NOMO-1 treated with DMSO at 0.1 percent for 48 hours (cell line): ENCODE measurements at regions not wholly inside any gene's neighbourhood (a gene's known extent, or its start where the extent isn't known, plus 50 kb on each side); places are given as distances from the start of the nearest gene placed in this dataset.

Experiments used
- DNase-seq: peaks from one replicate; lab custom pipeline; 2025; ENCODE audit not compliant: unreplicated experiment; lab: John Stamatoyannopoulos, UW

DNA sequence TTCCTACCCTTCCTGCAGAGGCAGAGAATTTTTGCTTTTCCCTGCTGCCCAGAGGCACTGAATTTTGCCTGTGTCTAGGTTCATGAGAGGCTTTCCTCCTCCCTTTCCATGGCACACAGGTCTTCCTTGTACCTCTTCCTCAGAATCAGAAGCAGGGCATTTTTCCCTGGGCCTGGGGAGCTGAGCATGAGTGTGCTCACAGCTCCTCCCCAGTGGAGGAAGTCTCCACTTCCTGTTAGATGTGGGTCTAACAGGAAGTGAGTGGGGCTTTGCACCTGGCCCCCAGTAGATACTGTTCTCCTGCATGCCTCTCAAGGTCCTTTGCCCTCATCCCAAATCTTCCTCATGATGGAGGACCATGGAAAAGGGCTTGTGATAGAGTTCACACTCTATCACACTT, 297.2 kb upstream of the FIGN start:
- DNase-seq: no peak

DNA sequence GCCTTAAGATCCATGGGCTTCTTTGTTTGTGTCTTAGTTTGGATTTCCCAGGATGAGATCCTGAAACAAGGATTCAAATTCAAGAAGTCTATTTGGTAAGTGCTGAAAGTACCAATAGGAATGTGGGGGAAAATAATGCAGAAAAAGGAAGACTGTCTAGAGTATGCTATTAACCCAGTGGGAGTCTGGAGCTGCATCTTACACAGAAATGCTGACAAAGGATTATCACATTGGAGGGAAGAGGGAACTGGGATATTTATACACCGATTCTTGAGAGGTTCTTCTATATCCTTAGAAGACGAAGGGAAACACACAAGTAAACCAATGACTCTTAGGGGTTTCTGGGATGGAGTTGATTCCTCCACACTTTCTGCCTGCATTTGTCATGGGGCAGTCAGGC, 294.8 kb upstream of the FIGN start:
- no peak for DNase-seq

DNA sequence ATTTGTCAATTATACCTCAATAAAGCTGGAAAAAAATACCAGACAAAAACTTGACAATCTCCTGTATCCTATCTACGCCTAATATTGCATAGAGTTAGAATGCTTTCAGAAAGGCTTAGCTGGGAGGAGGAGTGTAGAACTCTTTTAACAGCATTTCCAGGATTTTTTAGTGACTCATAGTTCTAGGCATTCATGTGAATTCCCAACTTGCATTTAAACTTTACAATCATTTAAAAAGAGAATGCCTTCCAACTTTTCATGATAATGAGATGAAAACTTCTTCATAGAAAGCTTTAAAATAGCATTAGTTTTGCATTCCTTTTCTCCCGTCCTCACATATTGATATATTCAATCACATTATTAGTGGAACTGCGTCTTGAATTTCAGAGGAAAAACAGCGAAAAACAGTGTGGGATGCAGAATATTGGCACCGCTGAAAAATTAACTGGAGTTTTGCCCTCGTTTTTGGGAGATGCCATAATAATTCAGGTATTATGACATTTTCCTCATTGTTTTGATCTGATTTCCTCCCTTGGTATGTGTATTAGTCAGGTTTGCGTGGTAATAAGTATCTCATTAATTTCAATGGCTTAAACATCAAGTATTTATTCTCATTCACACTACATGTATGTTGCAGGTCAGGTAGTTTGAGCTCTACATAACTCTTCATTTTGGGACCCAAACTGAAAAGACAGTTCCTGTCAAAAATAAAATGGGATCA, 293.2 kb upstream of the FIGN start:
- DNase-seq: no peak

DNA sequence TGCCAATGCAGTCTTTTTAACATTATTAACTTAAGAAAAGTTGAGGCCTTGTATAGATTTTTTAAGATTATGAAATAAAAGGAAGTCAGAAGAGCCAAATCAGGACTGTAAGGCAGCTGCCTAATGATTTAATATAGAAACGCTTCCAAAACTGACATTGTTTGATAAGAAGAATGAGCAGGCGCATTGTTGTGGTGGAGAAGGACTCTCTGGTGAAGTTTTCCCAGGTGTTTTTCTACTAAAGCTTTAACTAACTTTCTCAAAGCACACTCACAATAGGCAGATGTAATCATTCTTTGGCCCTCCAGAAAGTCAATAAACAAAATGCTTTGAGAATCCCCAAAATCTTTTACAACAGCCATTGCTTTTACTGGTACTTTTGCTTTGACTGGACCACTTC, 288.6 kb upstream of the FIGN start:
- DNase-seq: no peak

DNA sequence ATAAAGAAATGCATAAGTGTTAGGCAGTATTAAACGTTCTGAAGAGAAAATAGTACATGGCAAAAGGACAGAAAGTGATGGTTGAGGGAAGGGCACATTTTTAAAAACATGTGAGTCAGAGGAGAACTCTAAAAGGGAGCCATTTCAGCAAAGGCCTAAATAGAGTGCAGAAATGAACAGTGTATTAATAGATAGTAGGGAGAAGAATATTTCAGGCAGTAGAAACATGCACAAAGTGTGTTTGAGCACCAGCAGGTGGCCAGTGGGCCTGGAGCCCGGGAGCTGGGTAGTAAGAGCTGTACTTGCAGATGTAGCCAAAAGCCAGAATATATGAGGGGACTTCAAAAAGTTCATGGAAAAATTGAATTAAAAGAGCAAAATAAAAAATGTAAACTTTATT, 288.1 kb upstream of the FIGN start:
- no peak for DNase-seq

DNA sequence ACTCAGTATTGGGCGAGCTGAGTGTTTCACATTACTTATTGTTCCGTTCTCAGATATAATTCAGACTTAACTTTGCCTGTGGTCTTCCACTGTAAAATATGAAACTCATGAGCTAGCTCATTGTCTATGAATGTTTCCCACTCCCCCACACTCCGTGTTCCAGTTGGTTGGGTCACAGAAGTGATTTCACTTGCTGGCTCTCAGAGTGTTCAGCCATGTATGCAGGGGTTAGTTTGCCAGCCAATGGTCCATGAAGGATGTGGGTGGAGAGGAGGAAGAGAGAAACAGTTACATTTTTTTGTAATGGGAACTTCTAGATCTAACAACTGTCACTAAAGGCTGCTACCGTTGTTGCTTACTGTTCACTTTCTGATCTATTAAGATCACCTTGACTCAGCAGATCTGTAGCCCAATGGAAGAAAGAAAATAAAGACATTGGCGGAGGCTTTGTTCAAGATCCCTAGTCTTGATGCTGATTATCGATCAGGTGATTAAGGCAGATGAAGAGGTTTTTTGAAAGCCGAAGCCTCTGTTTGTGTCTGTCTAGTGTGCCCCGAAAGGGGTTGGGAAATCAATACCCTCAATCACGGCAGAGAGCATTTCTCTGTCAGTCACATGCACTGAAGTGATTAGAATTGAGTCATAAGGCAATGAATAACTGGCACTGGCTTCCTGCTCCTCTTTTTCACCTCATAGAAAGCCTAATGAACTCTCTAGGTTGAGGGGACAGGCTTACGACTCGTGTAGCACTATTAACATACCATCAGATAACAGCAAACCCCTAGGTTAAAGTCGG, 279.7 kb upstream of the FIGN start:
- no peak for DNase-seq

DNA sequence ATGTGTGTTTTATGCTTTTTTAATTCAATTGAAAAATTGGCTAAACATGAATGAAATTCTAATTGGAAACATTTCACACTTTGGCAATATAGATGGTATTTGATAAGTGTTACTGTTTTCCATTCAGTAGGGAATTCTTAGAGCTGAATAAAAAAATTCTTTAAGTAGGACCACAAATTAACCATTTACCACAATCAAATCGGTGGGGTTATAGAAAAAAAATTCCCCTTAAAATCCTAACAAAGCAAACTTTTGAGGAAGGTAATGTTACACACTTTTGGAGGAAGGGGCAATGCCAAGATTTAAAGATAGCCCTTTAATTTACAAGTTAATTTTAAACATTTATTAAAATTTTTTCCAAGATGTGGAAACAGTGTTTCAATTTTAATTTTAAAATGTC, 279.0 kb upstream of the FIGN start:
- DNase-seq: no peak

DNA sequence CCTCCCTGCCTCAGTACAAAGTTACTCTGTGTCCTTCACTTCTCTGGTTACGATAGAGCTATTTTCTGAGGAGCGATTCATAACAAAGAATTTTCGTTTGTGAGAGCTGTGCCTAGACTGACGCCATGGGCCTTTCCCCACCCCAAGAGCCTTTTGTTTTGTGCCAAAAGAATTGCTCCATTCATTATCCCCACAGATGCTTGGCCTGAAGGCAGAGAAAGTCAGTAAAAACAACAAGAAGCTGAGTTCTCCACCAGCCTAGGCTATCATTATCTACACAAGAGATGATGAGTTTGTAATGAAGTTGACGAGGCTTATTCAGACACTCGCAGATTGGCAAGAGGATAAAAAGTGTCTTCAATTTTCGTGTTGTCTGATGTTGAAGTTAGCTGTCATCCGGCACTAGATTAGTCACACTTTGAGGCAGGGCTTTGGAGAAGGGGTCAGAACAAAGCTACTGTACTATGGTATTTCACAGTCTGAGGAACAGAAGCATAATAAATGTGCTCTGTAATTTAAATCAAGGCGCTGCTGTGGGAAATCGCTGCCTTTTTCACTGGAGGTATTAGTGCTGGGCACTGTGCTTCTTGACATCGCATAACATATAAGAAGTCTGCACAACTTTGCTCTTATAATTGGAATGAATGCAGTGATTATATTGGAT, 278.4 kb upstream of the FIGN start:
- DNase-seq: no peak

DNA sequence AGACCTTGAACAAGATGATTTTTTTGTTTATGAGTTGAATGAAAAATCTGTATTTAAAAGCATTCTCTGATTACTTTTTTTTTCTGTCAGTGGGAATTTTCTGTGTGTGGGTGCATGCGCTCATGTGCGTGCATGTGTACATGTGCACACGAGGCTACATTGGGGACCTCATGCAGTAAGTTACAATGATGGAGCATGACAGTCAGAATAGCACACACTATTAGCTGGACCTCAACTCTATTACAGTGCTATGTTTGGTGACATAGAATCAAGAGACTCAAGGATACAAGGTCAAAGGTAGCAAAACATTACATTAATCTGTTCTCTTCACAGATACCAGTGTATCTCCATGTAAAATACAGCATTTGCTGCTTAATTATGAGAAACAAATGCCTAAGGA, 276.8 kb upstream of the FIGN start:
- DNase-seq: no peak

DNA sequence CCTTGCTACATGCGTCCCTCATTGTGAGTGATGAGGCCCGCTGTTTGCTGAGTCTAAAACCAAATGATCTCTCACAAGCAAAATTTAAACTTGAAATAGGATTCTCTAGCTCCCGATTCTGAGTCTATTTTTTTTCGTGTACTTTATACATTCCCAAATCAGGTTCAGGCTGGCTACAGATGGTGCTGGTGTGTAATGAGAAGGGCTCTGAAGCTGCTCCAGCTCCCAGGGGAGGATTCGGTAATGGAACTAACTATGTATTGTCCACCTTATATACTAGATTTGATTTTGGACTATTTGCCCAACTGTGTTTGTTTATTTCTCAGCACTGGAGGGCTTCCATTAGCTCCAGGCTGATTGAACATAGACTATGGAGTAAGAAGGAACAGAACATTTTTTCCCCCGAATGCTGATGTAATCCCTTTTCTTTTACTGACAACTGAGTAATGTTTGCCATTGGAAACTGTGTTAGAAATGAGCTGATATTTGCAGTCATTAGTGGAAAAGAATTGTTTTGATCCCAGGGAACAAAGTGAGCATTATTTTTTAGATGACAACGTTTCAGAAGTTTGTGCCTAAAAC, 274.0 kb upstream of the FIGN start:
- no peak for DNase-seq

DNA sequence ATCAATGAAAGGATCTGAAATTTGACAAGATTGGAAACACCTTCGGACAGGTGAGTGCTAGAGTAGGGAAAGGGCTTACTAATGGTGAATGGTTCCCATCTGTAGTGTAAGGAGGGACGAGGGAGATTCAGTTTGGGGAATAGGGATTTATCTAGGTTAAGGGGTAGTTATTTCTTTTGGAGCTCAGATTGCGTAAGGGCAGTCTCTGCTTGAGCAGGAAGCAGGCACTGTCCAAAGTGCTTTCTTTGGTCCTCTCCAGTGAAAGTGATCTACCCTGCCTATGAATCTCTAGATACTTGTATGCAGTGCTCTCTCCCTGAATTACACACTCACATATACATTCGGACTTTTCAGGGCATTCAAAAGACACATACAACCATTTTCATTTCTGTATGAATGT, 272.9 kb upstream of the FIGN start:
- no peak for DNase-seq

DNA sequence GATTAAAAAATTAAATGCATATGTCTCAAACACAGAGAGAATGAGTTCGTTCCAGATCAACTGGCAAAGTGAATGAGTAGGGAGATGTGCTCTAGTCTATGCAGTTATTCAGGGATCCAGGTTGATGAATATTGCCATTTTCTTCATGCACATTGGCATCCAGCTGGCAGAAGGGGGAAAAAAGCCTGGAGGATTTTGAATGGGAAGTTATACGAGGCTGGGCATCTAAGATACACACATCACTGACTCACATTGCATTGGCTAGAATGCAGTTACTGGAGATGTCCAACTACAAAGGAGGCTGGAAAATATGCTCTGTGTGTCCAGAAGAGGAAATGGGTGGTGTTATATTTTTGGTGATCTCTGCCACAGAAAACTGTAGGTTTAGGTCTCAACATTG, 270.9 kb upstream of the FIGN start:
- no peak for DNase-seq

DNA sequence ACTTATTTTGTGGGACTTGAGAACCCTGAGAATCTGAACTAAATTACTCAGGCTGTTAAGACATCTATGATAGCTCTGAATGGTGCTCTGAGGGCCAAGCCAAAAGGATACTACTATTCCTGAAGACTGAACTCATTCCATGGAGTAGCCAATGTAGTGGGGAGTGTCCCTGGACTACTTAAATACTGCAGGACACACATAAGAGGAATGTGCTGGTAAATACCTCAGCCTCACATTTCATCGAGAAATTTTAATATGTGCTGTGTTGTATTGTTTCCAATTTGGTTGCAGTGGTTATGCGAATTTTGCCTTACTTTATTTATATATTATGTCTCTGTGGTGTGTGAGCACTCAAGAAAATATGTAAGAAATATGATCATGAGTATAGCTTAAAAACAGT, 264.4 kb upstream of the FIGN start:
- no peak for DNase-seq

DNA sequence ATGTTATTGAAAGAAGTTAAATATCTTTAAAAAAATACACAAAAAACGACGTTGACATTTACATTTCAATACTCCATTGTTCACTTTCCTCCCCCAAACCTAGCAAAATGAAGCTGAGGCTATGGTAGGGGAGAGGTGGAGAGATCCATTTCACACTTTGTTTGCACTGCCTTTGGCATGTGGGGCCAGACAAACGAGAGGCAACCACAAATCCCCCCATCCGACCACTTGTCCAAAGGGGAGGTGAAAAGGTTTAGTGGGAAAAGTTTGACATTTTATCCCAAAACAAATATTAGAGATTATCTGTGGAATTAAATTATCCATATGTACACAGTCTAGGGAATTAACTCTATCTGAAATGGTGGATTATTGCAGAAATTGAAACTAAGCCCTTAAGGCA, 261.7 kb upstream of the FIGN start:
- DNase-seq: no peak

DNA sequence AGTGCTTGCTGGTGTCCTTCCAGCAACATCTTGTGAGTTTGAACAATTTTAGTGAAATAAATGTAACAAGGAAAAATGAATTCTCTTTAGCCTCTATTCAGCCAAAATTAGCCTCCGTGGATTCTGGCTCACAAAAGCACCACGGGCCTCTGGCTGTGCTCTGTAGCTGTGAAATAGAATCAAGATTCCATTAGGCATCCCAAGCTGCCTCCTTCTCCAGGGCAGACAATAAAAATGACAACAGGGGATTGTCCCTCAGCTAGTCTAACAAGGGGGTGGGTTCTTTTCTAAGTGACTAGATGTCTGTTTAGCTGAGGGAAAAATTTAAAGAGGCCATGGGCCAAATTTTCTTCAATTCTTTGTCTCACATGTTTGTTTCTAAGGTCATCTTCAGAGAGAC, 254.7 kb upstream of the FIGN start:
- no peak for DNase-seq

DNA sequence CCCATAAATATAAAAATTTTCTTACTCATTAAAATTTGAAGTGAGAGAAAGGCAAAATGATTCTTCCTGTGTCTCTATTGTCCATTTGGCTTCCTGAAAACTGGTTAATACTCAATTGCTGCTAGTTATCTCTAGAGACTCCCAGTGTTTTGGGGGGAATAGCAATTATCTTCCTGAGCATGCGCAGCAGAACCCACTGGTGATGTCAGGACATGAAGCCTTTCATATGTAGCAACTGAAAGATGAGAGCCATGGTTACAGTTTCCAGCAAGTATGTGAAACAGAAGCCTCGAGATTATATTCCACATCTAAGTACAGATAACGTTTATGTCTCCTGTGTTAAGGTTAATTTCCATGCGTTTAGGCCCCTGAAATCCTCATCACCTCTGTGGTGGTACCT, 254.3 kb upstream of the FIGN start:
- no peak for DNase-seq

DNA sequence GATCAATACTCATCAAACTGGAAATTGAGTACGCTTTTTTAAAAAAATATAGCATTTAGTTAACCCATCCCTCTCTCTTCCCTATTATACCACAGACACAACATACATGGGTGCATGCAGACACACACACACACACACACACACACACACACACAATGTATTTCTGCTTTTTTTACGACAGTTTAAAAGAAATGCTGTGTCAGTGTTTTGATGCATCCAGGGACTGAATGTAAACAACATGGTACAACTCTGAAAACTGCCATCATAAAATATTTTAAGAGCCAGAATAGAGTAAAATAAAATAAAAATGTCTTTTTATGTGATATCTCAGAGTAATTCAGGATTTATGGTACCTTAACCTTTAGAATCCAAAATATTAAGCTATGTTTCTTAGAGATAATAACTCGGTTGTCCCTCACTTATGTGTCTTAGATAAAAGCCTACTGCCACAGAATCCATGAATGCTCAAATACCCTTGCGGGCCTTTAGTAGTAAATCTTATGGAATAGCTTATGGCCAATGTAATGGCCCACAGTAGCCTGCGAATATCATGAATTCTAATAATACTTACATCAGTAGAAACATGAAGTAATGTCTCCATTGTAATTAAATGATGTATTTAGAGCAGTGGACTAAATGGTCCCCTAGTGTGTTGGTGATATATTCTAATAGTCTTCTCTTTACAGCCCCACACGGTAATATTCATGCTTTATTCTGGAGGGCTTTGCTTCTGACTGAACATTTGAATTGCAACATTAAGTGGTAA, 251.6 kb upstream of the FIGN start:
- no peak for DNase-seq

DNA sequence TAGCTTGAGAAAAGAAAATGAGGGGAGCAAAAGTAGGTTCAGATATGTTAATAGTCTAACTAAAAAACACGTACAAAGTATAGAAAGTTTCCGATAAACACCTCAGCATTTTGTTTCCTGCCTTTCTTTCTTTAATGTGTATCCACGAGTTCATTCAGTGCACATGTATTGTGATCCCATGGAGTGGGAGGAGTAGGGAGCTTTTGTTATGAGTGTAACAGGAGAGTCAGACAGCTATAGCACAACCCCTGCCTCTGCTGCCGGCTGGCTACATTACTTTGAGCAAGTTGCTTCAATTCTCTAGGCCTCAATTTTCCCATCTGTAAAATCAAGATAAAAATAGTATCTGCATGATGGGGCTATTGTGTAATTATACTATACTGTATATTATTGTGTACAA, 249.2 kb upstream of the FIGN start:
- DNase-seq: no peak

DNA sequence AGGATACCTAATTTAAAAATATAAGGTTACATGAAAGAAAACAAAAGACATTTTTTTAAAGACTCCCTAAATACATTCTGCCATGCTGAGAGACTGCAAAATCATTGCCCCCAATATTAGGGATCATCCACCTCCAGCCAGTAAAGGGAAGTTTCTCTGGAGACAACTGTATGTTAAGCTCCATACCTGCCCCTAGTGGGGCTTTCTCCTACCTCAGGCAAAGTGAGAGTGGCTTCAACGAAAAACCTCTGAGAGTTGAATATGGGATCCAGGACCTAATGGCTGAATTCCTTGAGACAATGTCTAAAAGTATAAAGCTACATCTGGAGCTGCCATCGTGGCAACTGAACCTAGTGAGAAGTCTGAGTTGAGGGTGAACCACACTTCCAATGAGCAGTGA, 248.1 kb upstream of the FIGN start:
- DNase-seq: no peak

DNA sequence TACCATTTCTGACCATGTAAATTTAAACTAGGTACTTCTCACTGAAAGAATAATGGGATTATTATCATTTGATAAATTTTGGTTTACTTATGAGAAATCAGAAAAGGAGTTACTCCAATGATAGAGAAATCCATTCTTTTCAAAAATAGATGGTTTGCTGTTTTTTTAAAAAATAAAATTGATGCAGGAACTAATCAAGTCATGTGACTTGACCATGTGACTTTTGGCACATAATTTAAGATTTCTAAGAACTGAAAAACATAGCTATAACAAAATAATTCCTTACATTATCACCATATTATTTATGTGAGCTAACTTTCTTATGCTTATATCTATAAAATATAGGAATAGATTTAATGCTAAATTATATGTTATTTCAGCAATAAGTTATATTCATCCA, 247.1 kb upstream of the FIGN start:
- no peak for DNase-seq

DNA sequence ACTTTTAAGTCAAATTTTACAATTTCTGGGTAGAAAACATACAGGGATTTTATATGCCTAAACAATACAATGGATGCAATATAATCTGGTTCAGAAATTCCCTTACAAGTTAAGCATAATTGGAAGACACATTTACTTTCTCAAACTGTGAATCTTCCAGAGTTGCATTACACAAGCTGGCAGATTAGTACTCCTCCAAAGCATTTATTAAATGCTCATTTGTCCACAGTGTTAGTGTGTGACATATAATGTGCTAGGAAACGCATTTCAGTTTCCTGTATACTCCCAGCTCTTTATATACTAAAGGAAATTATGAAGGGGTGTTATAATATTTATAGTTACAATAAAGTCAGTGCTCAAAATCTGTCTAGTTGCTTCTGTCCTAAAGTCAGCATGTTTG, 239.0 kb upstream of the FIGN start:
- no peak for DNase-seq
